Small intestine (tissue), 7 donors: ENCODE measurements at regions not wholly inside any gene's neighbourhood (a gene's known extent, or its start where the extent isn't known, plus 50 kb on each side); places are given as distances from the start of the nearest gene placed in this dataset.

Experiments
- DNase-seq, 2 donors: peaks; one replicate each; pipeline versions ENCODE4 v3.0.0 to v3.0.0-alpha.2; 2013
- FAIRE-seq: peaks from 2 replicates; lab custom pipeline; 2012; peaks lifted over from hg19 to GRCh38; lab: Jason Lieb, UNC
- H3K27ac ChIP-seq, 3 donors: one replicate each; pipeline ENCODE4 v1.5.1; 2013; ENCODE audit warnings: low read length in 2 of 3, mild to moderate bottlenecking in 2 of 3, control low read depth in 1 of 3, inconsistent platforms in 1 of 3, low read depth in 1 of 3, moderate library complexity in 1 of 3
- H3K27me3 ChIP-seq, 3 donors: one replicate each; pipeline ENCODE4 v1.6.1; 2013; ENCODE audit warnings: low read length in 3 of 3, inconsistent platforms in 1 of 3; ENCODE audit not compliant: control insufficient read depth in 3 of 3, insufficient read depth in 3 of 3
- H3K36me3 ChIP-seq, 3 donors: one replicate each; pipeline ENCODE4 v1.6.1; 2013; ENCODE audit warnings: low read length in 3 of 3, inconsistent platforms in 1 of 3, low read depth in 1 of 3, mild to moderate bottlenecking in 1 of 3, moderate library complexity in 1 of 3; ENCODE audit not compliant: control insufficient read depth in 3 of 3, insufficient read depth in 2 of 3
- H3K4me1 ChIP-seq, 3 donors: one replicate each; pipeline ENCODE4 v1.6.1; 2013; ENCODE audit warnings: low read length in 2 of 3, inconsistent platforms in 1 of 3, low read depth in 1 of 3, mild to moderate bottlenecking in 1 of 3, moderate library complexity in 1 of 3; ENCODE audit not compliant: control insufficient read depth in 3 of 3, insufficient read depth in 2 of 3
- H3K4me3 ChIP-seq, 3 donors: one replicate each; pipeline ENCODE4 v1.5.1; 2013; ENCODE audit warnings: low read length in 3 of 3, control low read depth in 1 of 3, inconsistent platforms in 1 of 3, low read depth in 1 of 3, mild to moderate bottlenecking in 1 of 3, moderate library complexity in 1 of 3
- H3K9me3 ChIP-seq, 2 donors: one replicate each; pipeline ENCODE4 v1.6.1; 2013; ENCODE audit warnings: low read depth in 1 of 2, low read length in 1 of 2; ENCODE audit not compliant: control insufficient read depth in 2 of 2, insufficient read depth in 1 of 2
- WGBS, 3 donors: extraction: QIAGEN DNeasy Blood & Tissue Kit; methylation state at CpG; one replicate each; pipeline ENCODE4 v1.1.7; 2013; 5-methylcytosine and 5-hydroxymethylcytosine counted together
- donor health status: healthy with polysubstance abuse.
- donor health status: control.
- donor health status: control.
- donor health status: Bipolar disorder and iron deficiency.
- donor health status: healthy.

- Histone ChIP-seq H3K4me3 (no peak overlapping the region), H3K27ac (no peak overlapping the region), H3K4me1 (no peaks in the 10 kb centered on the region), H3K36me3 (no peaks in the 10 kb centered on the region), H3K27me3 (no peaks in the 10 kb centered on the region), H3K9me3 (no peaks in the 10 kb centered on the region)
- DNase-seq (no peak), FAIRE-seq (no peak)
- 65 to 88% (median 73%) methylated on average over 1 of the region's 1 CpG for WGBS, 3 donors
Measured at GRCh38 chr15:93294896-93295295, 205.9 kb upstream of the RGMA start.

- DNase-seq (no peak), FAIRE-seq (no peak)
- no peaks in the 10 kb centered on the region for H3K27me3 ChIP-seq
- H3K4me1 ChIP-seq, result no peaks in the 10 kb centered on the region
- H3K9me3 ChIP-seq, result no peaks in the 10 kb centered on the region
- no peak overlapping the region for H3K4me3 ChIP-seq
- no peak overlapping the region for H3K27ac ChIP-seq
- 82 to 91% (median 90%) methylated on average over 1 of the region's 1 CpG for WGBS, 3 donors
- no peaks in the 10 kb centered on the region for H3K36me3 ChIP-seq
Measured at GRCh38 chr15:93294066-93294465, 205.1 kb upstream of the RGMA start.

- H3K4me3 ChIP-seq, result no peak overlapping the region
- 89 to 92% (median 92%) methylated on average over 5 of the region's 5 CpGs for WGBS, 3 donors
- FAIRE-seq (no peak), DNase-seq (no peak)
- H3K4me1 ChIP-seq, result no peaks in the 10 kb centered on the region
- H3K27ac ChIP-seq, result no peak overlapping the region
- no peaks in the 10 kb centered on the region for H3K9me3 ChIP-seq
- no peaks in the 10 kb centered on the region for H3K27me3 ChIP-seq
- no peaks in the 10 kb centered on the region for H3K36me3 ChIP-seq
Measured at GRCh38 chr15:93291380-93291779, 202.4 kb upstream of the RGMA start.

GRCh38 chr15:93290618-93290946 lies 201.6 kb upstream of the RGMA start:
- Histone ChIP-seq H3K36me3 (no peaks in the 10 kb centered on the region), H3K27me3 (no peaks in the 10 kb centered on the region), H3K27ac (no peak overlapping the region), H3K4me3 (no peak overlapping the region), H3K4me1 (no peaks in the 10 kb centered on the region), H3K9me3 (no peaks in the 10 kb centered on the region)
- WGBS, 3 donors, result 52 to 67% (median 56%) methylated on average over 4 of the region's 4 CpGs
- DNase-seq (no peak), FAIRE-seq (no peak)

- no peaks in the 10 kb centered on the region for H3K4me1 ChIP-seq
- no peaks in the 10 kb centered on the region for H3K36me3 ChIP-seq
- DNase-seq, result no peak
- no peak overlapping the region for H3K27ac ChIP-seq
- 52 to 53% (median 52%) methylated on average over 10 of the region's 10 CpGs for WGBS, 3 donors
- H3K9me3 ChIP-seq, result no peaks in the 10 kb centered on the region
- FAIRE-seq, result no peak
- no peak overlapping the region for H3K4me3 ChIP-seq
- H3K27me3 ChIP-seq, result no peaks in the 10 kb centered on the region
Measured at GRCh38 chr15:93289941-93290617, 201.1 kb upstream of the RGMA start.

GRCh38 chr15:93288728-93289294 lies 199.8 kb upstream of the RGMA start:
- Histone ChIP-seq H3K27me3 (no peaks in the 10 kb centered on the region), H3K9me3 (no peaks in the 10 kb centered on the region), H3K4me3 (no peak overlapping the region), H3K4me1 (no peaks in the 10 kb centered on the region), H3K36me3 (no peaks in the 10 kb centered on the region), H3K27ac (no peak overlapping the region)
- FAIRE-seq (no peak), DNase-seq (no peak)
- WGBS, 3 donors, result 55 to 60% (median 59%) methylated on average over 9 of the region's 9 CpGs

- FAIRE-seq (no peak), DNase-seq (no peak)
- Histone ChIP-seq H3K27me3 (no peaks in the 10 kb centered on the region), H3K27ac (no peak overlapping the region), H3K9me3 (no peaks in the 10 kb centered on the region), H3K4me3 (no peak overlapping the region), H3K36me3 (no peaks in the 10 kb centered on the region), H3K4me1 (no peaks in the 10 kb centered on the region)
- WGBS, 3 donors, result 88 to 100% (median 89%) methylated on average over 1 of the region's 1 CpG
Measured at GRCh38 chr15:93286446-93286845, 197.4 kb upstream of the RGMA start.

- FAIRE-seq, result no peak
- H3K36me3 ChIP-seq, result no peaks in the 10 kb centered on the region
- no peak for DNase-seq
- 56 to 65% (median 65%) methylated on average over 4 of the region's 4 CpGs for WGBS, 3 donors
- H3K4me3 ChIP-seq, result no peak overlapping the region
- H3K9me3 ChIP-seq, result no peaks in the 10 kb centered on the region
- peaks cover 0 to 5% (median 0%) of the 10 kb centered on the region in 3 donors for H3K27me3 ChIP-seq
- H3K4me1 ChIP-seq, result no peaks in the 10 kb centered on the region
- no peak overlapping the region for H3K27ac ChIP-seq
Measured at GRCh38 chr15:93283854-93284253, 194.8 kb upstream of the RGMA start.

GRCh38 chr15:93282808-93283207 lies 193.8 kb upstream of the RGMA start:
- Histone ChIP-seq H3K9me3 (no peaks in the 10 kb centered on the region), H3K27ac (no peak overlapping the region), H3K4me1 (no peaks in the 10 kb centered on the region), H3K27me3 (peaks cover 0 to 5% (median 0%) of the 10 kb centered on the region in 3 donors), H3K4me3 (no peak overlapping the region), H3K36me3 (no peaks in the 10 kb centered on the region)
- no peak for FAIRE-seq
- WGBS, 3 donors, result 78 to 92% (median 87%) methylated on average over 3 of the region's 3 CpGs
- DNase-seq, result no peak
